Liver (tissue), 7 donors: ENCODE measurements at regions not wholly inside any gene's neighbourhood (a gene's known extent, or its start where the extent isn't known, plus 50 kb on each side); places are given as distances from the start of the nearest gene placed in this dataset.
A peak's percentile ranks its signal among the peaks of the same experiment; 100 is the strongest.

Experiments used
- DNase-seq: peaks from one replicate; pipeline ENCODE4 v3.0.0-alpha.2; 2017; ENCODE audit warnings: low spot score
- H3K27ac ChIP-seq, 2 donors: one replicate each; pipeline ENCODE4 v1.7.0; 2013; ENCODE audit warnings: inconsistent platforms in 2 of 2, low read length in 2 of 2, control low read depth in 1 of 2, low read depth in 1 of 2, mild to moderate bottlenecking in 1 of 2
- H3K27me3 ChIP-seq, 4 donors: one replicate each; pipeline versions ENCODE4 v1.6.1 to v1.7.0; 2013; ENCODE audit warnings: low read length in 3 of 4, inconsistent platforms in 1 of 4, mild to moderate bottlenecking in 1 of 4, moderate library complexity in 1 of 4; ENCODE audit not compliant: control insufficient read depth in 4 of 4, insufficient read depth in 4 of 4
- H3K36me3 ChIP-seq, 4 donors: one replicate each; pipeline versions ENCODE4 v1.6.1 to v1.7.0; 2013; ENCODE audit warnings: low read length in 3 of 4, mild to moderate bottlenecking in 3 of 4, low read depth in 1 of 4, moderate library complexity in 1 of 4; ENCODE audit not compliant: control insufficient read depth in 4 of 4, insufficient read depth in 3 of 4
- H3K4me1 ChIP-seq, 4 donors: one replicate each; pipeline versions ENCODE4 v1.6.1 to v1.7.0; 2013; ENCODE audit warnings: low read length in 3 of 4, mild to moderate bottlenecking in 3 of 4, moderate library complexity in 1 of 4; ENCODE audit not compliant: control insufficient read depth in 4 of 4, insufficient read depth in 4 of 4
- H3K4me3 ChIP-seq, 3 donors: one replicate each; pipeline versions ENCODE4 v1.6.1 to v1.7.0; 2013; ENCODE audit warnings: low read length in 3 of 3, control low read depth in 1 of 3, low read depth in 1 of 3, mild to moderate bottlenecking in 1 of 3
- H3K9ac ChIP-seq, 2 donors: one replicate each; pipeline ENCODE4 v1.7.0; 2013; ENCODE audit warnings: low read length in 2 of 2, mild to moderate bottlenecking in 2 of 2, moderate library complexity in 2 of 2, control low read depth in 1 of 2, low read depth in 1 of 2
- H3K9me3 ChIP-seq, 4 donors: one replicate each; pipeline versions ENCODE4 v1.6.1 to v1.7.0; 2013; ENCODE audit warnings: low read length in 3 of 4; ENCODE audit not compliant: control insufficient read depth in 4 of 4
- EGR1 ChIP-seq, 2 donors: IDR thresholded peaks; 2 replicates each; pipeline ENCODE4 v1.6.1; 2016 to 2018; ENCODE audit warnings: antibody characterized with exemption in 2 of 2, low read depth in 2 of 2
- FOXA1 ChIP-seq: IDR thresholded peaks from 2 replicates; pipeline ENCODE4 v1.6.1; 2016; ENCODE audit warnings: antibody characterized with exemption
- FOXA2 ChIP-seq: IDR thresholded peaks from 2 replicates; pipeline ENCODE4 v1.6.1; 2016; ENCODE audit warnings: antibody characterized with exemption
- GABPA ChIP-seq, 2 donors: IDR thresholded peaks in 1 of 2; conservative IDR thresholded peaks in 1 of 2; 2 replicates each; pipeline ENCODE4 v1.6.1; 2016; ENCODE audit warnings: antibody characterized with exemption in 2 of 2, mild to moderate bottlenecking in 1 of 2, moderate library complexity in 1 of 2
- HNF4G ChIP-seq: IDR thresholded peaks from 2 replicates; pipeline ENCODE4 v1.6.1; 2016; ENCODE audit warnings: antibody characterized with exemption
- JUND ChIP-seq, 2 donors: IDR thresholded peaks; 2 replicates each; pipeline ENCODE4 v1.6.1; 2016; ENCODE audit warnings: antibody characterized with exemption in 2 of 2
- NR2F2 ChIP-seq: IDR thresholded peaks from 2 replicates; pipeline ENCODE4 v1.6.1; 2016; ENCODE audit warnings: antibody characterized with exemption
- RAD21 ChIP-seq, 2 donors: IDR thresholded peaks; 2 replicates each; pipeline ENCODE4 v1.6.1; 2016; ENCODE audit warnings: antibody characterized with exemption in 2 of 2, mild to moderate bottlenecking in 2 of 2
- RXRA ChIP-seq, 2 donors: IDR thresholded peaks; 2 replicates each; pipeline ENCODE4 v1.6.1; 2017 to 2018; ENCODE audit warnings: antibody characterized with exemption in 2 of 2, mild to moderate bottlenecking in 1 of 2
- SP1 ChIP-seq: IDR thresholded peaks from 2 replicates; pipeline ENCODE4 v1.6.1; 2018; ENCODE audit warnings: antibody characterized with exemption, mild to moderate bottlenecking
- TAF1 ChIP-seq: conservative IDR thresholded peaks from 2 replicates; pipeline ENCODE4 v1.6.1; 2016; ENCODE audit warnings: antibody characterized with exemption, mild to moderate bottlenecking
- WGBS: extraction: QIAGEN DNeasy Blood & Tissue Kit; methylation state at CpG from one replicate; pipeline ENCODE4 v1.1.7; 2013; 5-methylcytosine and 5-hydroxymethylcytosine counted together
- TF ChIP-seq, protein P1 (sequence below): IDR thresholded peaks from 2 replicates; pipeline ENCODE4 v1.6.1; 2016; ENCODE audit warnings: antibody characterized with exemption
- TF ChIP-seq, protein P2 (sequence below): IDR thresholded peaks from 2 replicates; pipeline ENCODE4 v1.6.1; 2016; ENCODE audit warnings: antibody characterized with exemption
- TF ChIP-seq, protein P3 (sequence below): IDR thresholded peaks from 2 replicates; pipeline ENCODE4 v1.6.1; 2016; ENCODE audit warnings: antibody characterized with exemption, mild to moderate bottlenecking
- TF ChIP-seq, protein P4 (sequence below): IDR thresholded peaks from 2 replicates; pipeline ENCODE4 v1.6.1; 2016; ENCODE audit warnings: antibody characterized with exemption
- donor health status: healthy.
- donor health status: healthy.
- donor health status: healthy.
- donor health status: healthy.

DNA sequence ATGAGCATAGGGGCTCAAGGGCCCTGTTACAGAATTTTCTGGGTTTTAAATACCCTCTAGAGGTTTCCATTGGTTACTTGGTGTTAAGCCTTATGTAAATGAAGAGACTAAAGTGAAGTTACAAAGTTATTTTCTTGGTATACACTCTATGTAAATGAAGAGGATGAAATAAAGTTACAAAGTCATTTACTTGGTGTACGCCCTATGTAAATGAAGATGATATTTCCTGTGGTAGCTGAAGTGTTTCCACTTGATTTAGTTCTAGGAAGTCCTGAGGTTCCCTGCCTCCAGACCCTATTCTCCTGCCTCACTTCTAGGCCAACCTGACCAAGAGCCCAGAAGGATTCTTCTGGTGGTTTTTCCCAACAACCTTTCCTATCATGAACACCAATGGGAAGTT lies 126.1 kb downstream of the SPTSSA start:
- Histone ChIP-seq H3K27me3 (no peaks in the 10 kb centered on the region), H3K9me3 (no peaks in the 10 kb centered on the region), H3K36me3 (no peaks in the 10 kb centered on the region), H3K9ac (no peak overlapping the region), H3K27ac (no peak overlapping the region), H3K4me3 (no peak overlapping the region), H3K4me1 (peaks cover 0 to 10% (median 3%) of the 10 kb centered on the region in 4 donors)
- 84% methylated on average over 1 of the region's 1 CpG for WGBS
- DNase-seq = no peak
- TF ChIP-seq, protein P1, sequence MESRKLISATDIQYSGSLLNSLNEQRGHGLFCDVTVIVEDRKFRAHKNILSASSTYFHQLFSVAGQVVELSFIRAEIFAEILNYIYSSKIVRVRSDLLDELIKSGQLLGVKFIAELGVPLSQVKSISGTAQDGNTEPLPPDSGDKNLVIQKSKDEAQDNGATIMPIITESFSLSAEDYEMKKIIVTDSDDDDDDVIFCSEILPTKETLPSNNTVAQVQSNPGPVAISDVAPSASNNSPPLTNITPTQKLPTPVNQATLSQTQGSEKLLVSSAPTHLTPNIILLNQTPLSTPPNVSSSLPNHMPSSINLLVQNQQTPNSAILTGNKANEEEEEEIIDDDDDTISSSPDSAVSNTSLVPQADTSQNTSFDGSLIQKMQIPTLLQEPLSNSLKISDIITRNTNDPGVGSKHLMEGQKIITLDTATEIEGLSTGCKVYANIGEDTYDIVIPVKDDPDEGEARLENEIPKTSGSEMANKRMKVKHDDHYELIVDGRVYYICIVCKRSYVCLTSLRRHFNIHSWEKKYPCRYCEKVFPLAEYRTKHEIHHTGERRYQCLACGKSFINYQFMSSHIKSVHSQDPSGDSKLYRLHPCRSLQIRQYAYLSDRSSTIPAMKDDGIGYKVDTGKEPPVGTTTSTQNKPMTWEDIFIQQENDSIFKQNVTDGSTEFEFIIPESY = no peak
- TF ChIP-seq, protein P2, sequence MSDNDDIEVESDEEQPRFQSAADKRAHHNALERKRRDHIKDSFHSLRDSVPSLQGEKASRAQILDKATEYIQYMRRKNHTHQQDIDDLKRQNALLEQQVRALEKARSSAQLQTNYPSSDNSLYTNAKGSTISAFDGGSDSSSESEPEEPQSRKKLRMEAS = no peak
- TF ChIP-seq JUND (IDR thresholded peaks at IDR 0.05) (no peak), FOXA1 (no peak), RAD21 (IDR thresholded peaks at IDR 0.05) (no peak), NR2F2 (no peak), RXRA (IDR thresholded peaks at IDR 0.05) (no peak), SP1 (no peak), GABPA (IDR thresholded peaks at IDR 0.05 in 1 of 2, conservative IDR thresholded peaks at IDR 0.05 in 1 of 2) (no peak), FOXA2 (no peak), TAF1 (no peak), EGR1 (IDR thresholded peaks at IDR 0.05; ENCODE audit: low read depth in 2 of 2) (no peak), HNF4G (no peak)
- TF ChIP-seq, protein P3, sequence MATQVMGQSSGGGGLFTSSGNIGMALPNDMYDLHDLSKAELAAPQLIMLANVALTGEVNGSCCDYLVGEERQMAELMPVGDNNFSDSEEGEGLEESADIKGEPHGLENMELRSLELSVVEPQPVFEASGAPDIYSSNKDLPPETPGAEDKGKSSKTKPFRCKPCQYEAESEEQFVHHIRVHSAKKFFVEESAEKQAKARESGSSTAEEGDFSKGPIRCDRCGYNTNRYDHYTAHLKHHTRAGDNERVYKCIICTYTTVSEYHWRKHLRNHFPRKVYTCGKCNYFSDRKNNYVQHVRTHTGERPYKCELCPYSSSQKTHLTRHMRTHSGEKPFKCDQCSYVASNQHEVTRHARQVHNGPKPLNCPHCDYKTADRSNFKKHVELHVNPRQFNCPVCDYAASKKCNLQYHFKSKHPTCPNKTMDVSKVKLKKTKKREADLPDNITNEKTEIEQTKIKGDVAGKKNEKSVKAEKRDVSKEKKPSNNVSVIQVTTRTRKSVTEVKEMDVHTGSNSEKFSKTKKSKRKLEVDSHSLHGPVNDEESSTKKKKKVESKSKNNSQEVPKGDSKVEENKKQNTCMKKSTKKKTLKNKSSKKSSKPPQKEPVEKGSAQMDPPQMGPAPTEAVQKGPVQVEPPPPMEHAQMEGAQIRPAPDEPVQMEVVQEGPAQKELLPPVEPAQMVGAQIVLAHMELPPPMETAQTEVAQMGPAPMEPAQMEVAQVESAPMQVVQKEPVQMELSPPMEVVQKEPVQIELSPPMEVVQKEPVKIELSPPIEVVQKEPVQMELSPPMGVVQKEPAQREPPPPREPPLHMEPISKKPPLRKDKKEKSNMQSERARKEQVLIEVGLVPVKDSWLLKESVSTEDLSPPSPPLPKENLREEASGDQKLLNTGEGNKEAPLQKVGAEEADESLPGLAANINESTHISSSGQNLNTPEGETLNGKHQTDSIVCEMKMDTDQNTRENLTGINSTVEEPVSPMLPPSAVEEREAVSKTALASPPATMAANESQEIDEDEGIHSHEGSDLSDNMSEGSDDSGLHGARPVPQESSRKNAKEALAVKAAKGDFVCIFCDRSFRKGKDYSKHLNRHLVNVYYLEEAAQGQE = no peak
- TF ChIP-seq, protein P4, sequence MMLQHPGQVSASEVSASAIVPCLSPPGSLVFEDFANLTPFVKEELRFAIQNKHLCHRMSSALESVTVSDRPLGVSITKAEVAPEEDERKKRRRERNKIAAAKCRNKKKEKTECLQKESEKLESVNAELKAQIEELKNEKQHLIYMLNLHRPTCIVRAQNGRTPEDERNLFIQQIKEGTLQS = no peak

DNA sequence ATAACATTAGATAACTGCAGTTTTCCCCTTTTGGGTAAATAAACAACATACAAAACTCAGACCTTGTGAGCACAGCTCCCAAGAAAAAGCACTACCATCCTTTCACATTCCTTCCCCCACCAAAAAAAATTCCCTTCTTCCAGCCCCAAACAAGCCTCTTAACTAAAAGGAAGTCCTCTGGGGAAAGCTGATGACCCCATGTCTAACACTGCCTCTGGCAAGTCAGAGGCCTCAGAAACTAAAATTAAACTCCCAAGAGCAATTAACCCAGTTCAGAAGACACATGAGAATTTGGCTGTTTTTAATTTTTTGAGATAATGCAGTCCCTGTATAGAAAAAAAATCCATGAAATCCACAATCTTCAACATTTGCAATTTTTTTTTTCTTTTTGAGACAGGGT lies 127.7 kb downstream of the SPTSSA start:
- Histone ChIP-seq H3K27ac (no peak overlapping the region), H3K27me3 (no peaks in the 10 kb centered on the region), H3K9ac (no peak overlapping the region), H3K4me3 (no peak overlapping the region), H3K36me3 (no peaks in the 10 kb centered on the region), H3K4me1 (peaks cover 0 to 10% (median 3%) of the 10 kb centered on the region in 4 donors), H3K9me3 (no peaks in the 10 kb centered on the region)
- peak; percentile 62 for TF ChIP-seq NR2F2
- no peak for TF ChIP-seq TAF1
- no peak for DNase-seq
